PC-9 (cell line): ENCODE measurements at regions not wholly inside any gene's neighbourhood (a gene's known extent, or its start where the extent isn't known, plus 50 kb on each side); places are given as distances from the start of the nearest gene placed in this dataset.

Source experiments
- EZH2 ChIP-seq: fragments of 200-600 bp; sonication (generic); IDR thresholded peaks from 2 replicates; pipeline ENCODE4 v1.8.0; 2017; ENCODE audit warnings: antibody characterized with exemption, low read depth
- TF ChIP-seq, protein P1 (sequence below): fragments of 200-600 bp; sonication (generic); conservative IDR thresholded peaks from 2 replicates; pipeline ENCODE4 v1.6.1; 2017; ENCODE audit warnings: mixed run types, antibody characterized with exemption, mild to moderate bottlenecking, moderate library complexity

GRCh38 chr2:220057391-220057790 lies 430.0 kb downstream of the SLC4A3 start:
- TF ChIP-seq EZH2 = no peak
- TF ChIP-seq, protein P1, sequence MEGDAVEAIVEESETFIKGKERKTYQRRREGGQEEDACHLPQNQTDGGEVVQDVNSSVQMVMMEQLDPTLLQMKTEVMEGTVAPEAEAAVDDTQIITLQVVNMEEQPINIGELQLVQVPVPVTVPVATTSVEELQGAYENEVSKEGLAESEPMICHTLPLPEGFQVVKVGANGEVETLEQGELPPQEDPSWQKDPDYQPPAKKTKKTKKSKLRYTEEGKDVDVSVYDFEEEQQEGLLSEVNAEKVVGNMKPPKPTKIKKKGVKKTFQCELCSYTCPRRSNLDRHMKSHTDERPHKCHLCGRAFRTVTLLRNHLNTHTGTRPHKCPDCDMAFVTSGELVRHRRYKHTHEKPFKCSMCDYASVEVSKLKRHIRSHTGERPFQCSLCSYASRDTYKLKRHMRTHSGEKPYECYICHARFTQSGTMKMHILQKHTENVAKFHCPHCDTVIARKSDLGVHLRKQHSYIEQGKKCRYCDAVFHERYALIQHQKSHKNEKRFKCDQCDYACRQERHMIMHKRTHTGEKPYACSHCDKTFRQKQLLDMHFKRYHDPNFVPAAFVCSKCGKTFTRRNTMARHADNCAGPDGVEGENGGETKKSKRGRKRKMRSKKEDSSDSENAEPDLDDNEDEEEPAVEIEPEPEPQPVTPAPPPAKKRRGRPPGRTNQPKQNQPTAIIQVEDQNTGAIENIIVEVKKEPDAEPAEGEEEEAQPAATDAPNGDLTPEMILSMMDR = no peak
